CD14-positive monocyte (primary cell): ENCODE measurements at regions not wholly inside any gene's neighbourhood (a gene's known extent, or its start where the extent isn't known, plus 50 kb on each side); places are given as distances from the start of the nearest gene placed in this dataset.

Source experiments
- DNase-seq, 3 donors: peaks; one replicate each; pipeline ENCODE4 v3.0.0-alpha.2; 2011 to 2022
- H2AFZ ChIP-seq: 2 replicates; pipeline ENCODE4 v1.6.0; 2012; ENCODE audit warnings: mild to moderate bottlenecking, low read depth, low read length, inconsistent platforms; ENCODE audit not compliant: insufficient read depth, poor library complexity, severe bottlenecking
- H3K27ac ChIP-seq, 2 donors: 1 replicate in 1 of 2; 2 replicates in 1 of 2; pipeline ENCODE4 v1.5.1; 2012 to 2013; ENCODE audit warnings: low read length in 2 of 2, control low read depth in 1 of 2, inconsistent platforms in 1 of 2, low read depth in 1 of 2, mild to moderate bottlenecking in 1 of 2
- H3K27me3 ChIP-seq, 2 donors: one replicate each; pipeline versions ENCODE4 v1.6.0 to v1.6.1; 2011 to 2013; ENCODE audit warnings: low read length in 2 of 2; ENCODE audit not compliant: control insufficient read depth in 2 of 2, insufficient read depth in 2 of 2
- H3K36me3 ChIP-seq, 2 donors: replicated peaks in 1 of 2; 1 replicate in 1 of 2; 2 replicates in 1 of 2; pipeline versions ENCODE4 v1.5.1 to v1.6.1; 2012 to 2013; ENCODE audit warnings: low read length in 2 of 2, control low read depth in 1 of 2, inconsistent platforms in 1 of 2, mild to moderate bottlenecking in 1 of 2; ENCODE audit not compliant: insufficient read depth in 2 of 2, control insufficient read depth in 1 of 2
- H3K4me1 ChIP-seq, 2 donors: 1 replicate in 1 of 2; 2 replicates in 1 of 2; pipeline versions ENCODE4 v1.5.1 to v1.6.1; 2012 to 2013; ENCODE audit warnings: low read length in 2 of 2, control low read depth in 1 of 2, inconsistent platforms in 1 of 2, mild to moderate bottlenecking in 1 of 2, moderate library complexity in 1 of 2; ENCODE audit not compliant: insufficient read depth in 2 of 2, control insufficient read depth in 1 of 2
- H3K4me2 ChIP-seq: replicated peaks from 2 replicates; pipeline ENCODE3; 2012; ENCODE audit warnings: low read length, moderate library complexity, mild to moderate bottlenecking; ENCODE audit not compliant: poor library complexity, severe bottlenecking; ENCODE audit errors: extremely low read depth
- H3K4me3 ChIP-seq, 3 experiments: fragments of 200-600 bp in 1 of 3; sonication (generic) in 1 of 3; replicated peaks in 1 of 3; 1 replicate in 2 of 3; 2 replicates in 1 of 3; pipeline ENCODE4 v1.5.1; 2011 to 2013; ENCODE audit warnings: low read length in 3 of 3, mild to moderate bottlenecking in 3 of 3, control low read depth in 2 of 3, low read depth in 2 of 3, inconsistent platforms in 1 of 3, moderate library complexity in 1 of 3
- H3K79me2 ChIP-seq: 2 replicates; pipeline ENCODE4 v1.6.0; 2012; ENCODE audit warnings: mild to moderate bottlenecking, control low read depth, inconsistent platforms, low read length, moderate library complexity; ENCODE audit not compliant: insufficient read depth
- H3K9ac ChIP-seq: 2 replicates; pipeline ENCODE4 v1.6.0; 2017; ENCODE audit warnings: low read length, mild to moderate bottlenecking; ENCODE audit not compliant: insufficient read depth, poor library complexity, severe bottlenecking
- H3K9me3 ChIP-seq, 2 donors: replicated peaks in 1 of 2; 1 replicate in 1 of 2; 2 replicates in 1 of 2; pipeline versions ENCODE4 v1.5.1 to v1.6.1; 2012 to 2013; ENCODE audit warnings: low read length in 2 of 2, control low read depth in 1 of 2; ENCODE audit not compliant: control insufficient read depth in 1 of 2, insufficient read depth in 1 of 2
- H4K20me1 ChIP-seq: 2 replicates; pipeline ENCODE4 v1.6.0; 2012; ENCODE audit warnings: mild to moderate bottlenecking, low read length, control low read depth, moderate library complexity; ENCODE audit not compliant: insufficient read depth
- H3K27ac Mint-ChIP-seq, 7 donors: one replicate each; pipeline ENCODE4 v1.8.0; 2020; ENCODE audit warnings: mild to moderate bottlenecking in 7 of 7, mixed read lengths in 7 of 7, moderate library complexity in 6 of 7, inconsistent platforms in 2 of 7
- H3K27me3 Mint-ChIP-seq, 3 donors: one replicate each; pipeline ENCODE4 v1.8.0; 2021 to 2022; ENCODE audit warnings: low read depth in 3 of 3, mild to moderate bottlenecking in 3 of 3, mixed read lengths in 3 of 3, moderate library complexity in 3 of 3, inconsistent platforms in 1 of 3
- H3K36me3 Mint-ChIP-seq, 2 donors: one replicate each; pipeline ENCODE4 v1.8.0; 2020; ENCODE audit warnings: mixed read lengths in 2 of 2, inconsistent platforms in 1 of 2, mild to moderate bottlenecking in 1 of 2
- H3K4me1 Mint-ChIP-seq: one replicate; pipeline ENCODE4 v1.8.0; 2020; ENCODE audit warnings: mild to moderate bottlenecking, mixed read lengths
- H3K4me3 Mint-ChIP-seq, 2 donors: one replicate each; pipeline ENCODE4 v1.8.0; 2020; ENCODE audit warnings: mild to moderate bottlenecking in 2 of 2, mixed read lengths in 2 of 2, moderate library complexity in 1 of 2
- H3K9me3 Mint-ChIP-seq, 7 donors: one replicate each; pipeline ENCODE4 v1.8.0; 2020 to 2022; ENCODE audit warnings: mixed read lengths in 7 of 7, mild to moderate bottlenecking in 6 of 7, moderate library complexity in 6 of 7, inconsistent platforms in 2 of 7
- CTCF ChIP-seq: fragments of 200-600 bp; IDR thresholded peaks from one replicate; pipeline ENCODE4 v1.8.0; 2022; ENCODE audit warnings: antibody characterized with exemption, mild to moderate bottlenecking
- WGBS: methylation state at CpG from one replicate; pipeline ENCODE4 v1.1.5; 2013; ENCODE audit warnings: missing lambda C conversion rate; ENCODE audit not compliant: insufficient coverage; 5-methylcytosine and 5-hydroxymethylcytosine counted together
- intact Hi-C, 2 donors: fragments of 100-400 bp; cut with micrococcal nuclease; formaldehyde crosslinking; loops; one replicate each; pipeline versions ENCODE4 v1.15.0 to v1.15.1; 2023

DNA sequence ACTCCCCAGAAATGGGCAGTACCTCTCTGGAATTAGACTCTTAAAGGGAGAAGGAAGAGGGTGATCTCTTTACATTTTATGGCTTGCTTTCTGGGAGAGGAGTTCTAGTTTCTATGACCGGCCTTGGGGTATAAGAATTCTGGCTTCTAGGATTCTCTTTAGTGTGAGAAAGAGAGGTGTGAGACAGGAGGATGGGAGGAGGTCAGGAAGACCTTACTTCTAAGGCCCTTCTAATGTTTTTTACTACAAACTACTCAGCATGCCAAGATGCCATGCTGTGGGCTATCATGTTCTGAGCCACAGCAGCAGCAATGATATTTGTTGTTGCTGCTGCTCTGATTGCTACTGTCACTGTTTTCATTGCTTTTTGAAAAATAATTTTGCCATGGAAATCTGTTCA lies 538.3 kb downstream of the SLITRK6 start:
- intact Hi-C loops = no loop called here
- no CpG with 5 or more reads among the region's 1 CpG for WGBS
- no peak for TF ChIP-seq CTCF

DNA sequence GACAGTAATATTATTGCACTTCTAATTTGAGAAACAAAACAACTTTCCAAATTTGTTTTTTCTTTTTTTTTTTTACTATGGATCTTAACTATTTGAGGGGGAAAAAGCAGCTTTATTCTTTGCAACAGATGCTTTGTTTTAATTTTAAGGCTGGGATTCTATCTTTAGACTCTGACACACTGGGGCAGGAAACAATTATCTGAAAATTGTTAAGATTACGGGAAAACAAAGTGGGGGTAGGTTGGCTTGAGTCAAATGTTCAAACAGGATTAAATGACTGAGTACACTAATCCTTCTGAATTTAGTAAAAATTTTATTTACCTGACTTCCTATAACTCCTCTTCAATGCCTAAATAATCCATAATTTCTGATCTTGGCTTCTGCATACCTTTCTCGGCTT lies 543.2 kb downstream of the SLITRK6 start:
- Mint-ChIP-seq H3K27ac (peak overlapping the region in 1 of 7 donors; percentile 43), H3K9me3 (peaks cover 4 to 19% (median 9%) of the 10 kb centered on the region in 7 donors), H3K4me3 (no peak overlapping the region), H3K4me1 (no peaks in the 10 kb centered on the region), H3K36me3 (no peaks in the 10 kb centered on the region), H3K27me3 (no peaks in the 10 kb centered on the region)
- Histone ChIP-seq H2AFZ (no peak overlapping the region), H3K4me1 (no peaks in the 10 kb centered on the region), H3K79me2 (no peaks in the 10 kb centered on the region), H3K9me3 (peaks cover 0 to 11% of the 10 kb centered on the region in 2 donors), H4K20me1 (no peaks in the 10 kb centered on the region), H3K9ac (no peak overlapping the region), H3K4me3 (no peak overlapping the region), H3K27ac (no peak overlapping the region), H3K4me2 (no peak overlapping the region), H3K27me3 (no peaks in the 10 kb centered on the region), H3K36me3 (no peaks in the 10 kb centered on the region)
- no peak for TF ChIP-seq CTCF
- no CpG with 5 or more reads among the region's 2 CpGs for WGBS
- no peak for DNase-seq
- intact Hi-C loops = no loop called here

More for the DNA sequence above, 538.3 kb downstream of the SLITRK6 start:
- Histone ChIP-seq H3K9me3 (no peaks in the 10 kb centered on the region), H3K36me3 (no peaks in the 10 kb centered on the region), H3K27me3 (no peaks in the 10 kb centered on the region), H3K4me1 (no peaks in the 10 kb centered on the region), H3K27ac (no peak overlapping the region), H3K79me2 (no peaks in the 10 kb centered on the region), H3K4me2 (no peak overlapping the region), H2AFZ (no peak overlapping the region), H4K20me1 (no peaks in the 10 kb centered on the region), H3K9ac (no peak overlapping the region), H3K4me3 (no peak overlapping the region)
- no peak overlapping the region for H3K27ac Mint-ChIP-seq
- H3K9me3 Mint-ChIP-seq = peaks cover 0 to 2% (median 0%) of the 10 kb centered on the region in 7 donors
- no peaks in the 10 kb centered on the region for H3K4me1 Mint-ChIP-seq
- no peaks in the 10 kb centered on the region for H3K36me3 Mint-ChIP-seq
- no peaks in the 10 kb centered on the region for H3K27me3 Mint-ChIP-seq
- no peak for DNase-seq
- H3K4me3 Mint-ChIP-seq = no peak overlapping the region
